IMR-90 (cell line): ENCODE measurements at regions not wholly inside any gene's neighbourhood (a gene's known extent, or its start where the extent isn't known, plus 50 kb on each side); places are given as distances from the start of the nearest gene placed in this dataset.
A peak's percentile ranks its signal among the peaks of the same experiment; 100 is the strongest.

Experiments used
- ATAC-seq: fragments of 200-7000 bp; cut with Tn5 transposase; 2 replicates; pipeline ENCODE4 v1.9.1; 2020; ENCODE audit warnings: low read depth, mild to moderate bottlenecking, moderate library complexity
- BruUV-seq: library from RNA; stranded (reverse); fragments of 400-500 nt; replicated peaks from 2 replicates; lab custom pipeline; 2021; lab: Mats Ljungman, UMichigan
- CTCF ChIA-PET: fragments of 300-600 bp; formaldehyde crosslinking; extraction: SDS; loops from one replicate; lab custom pipeline; 2021; ENCODE audit warnings: antibody characterized with exemption; lab: Yijun Ruan, JAX
- POLR2A ChIA-PET: fragments of 300-600 bp; sonication (Branson Sonifier 250); formaldehyde crosslinking; loops from one replicate; lab custom pipeline; 2022; ENCODE audit warnings: antibody characterized with exemption; ENCODE audit not compliant: unreplicated experiment; lab: Charles Lee
- DNase-seq: peaks from one replicate; pipeline ENCODE4 v3.0.0; 2013
- H2AFZ ChIP-seq: replicated peaks from 2 replicates; pipeline ENCODE3; 2013; ENCODE audit warnings: low read length, mild to moderate bottlenecking; ENCODE audit not compliant: poor library complexity
- H2AK5ac ChIP-seq: 2 replicates; pipeline ENCODE4 v1.6.1; 2013; ENCODE audit warnings: low read depth, low read length, inconsistent platforms
- H2AK9ac ChIP-seq: replicated peaks from 2 replicates; pipeline ENCODE3; 2013; ENCODE audit warnings: mild to moderate bottlenecking, low read depth, low read length, moderate library complexity; ENCODE audit not compliant: poor library complexity
- H2BK120ac ChIP-seq: 2 replicates; pipeline ENCODE4 v1.6.1; 2013; ENCODE audit warnings: low read depth, low read length, inconsistent platforms
- H2BK15ac ChIP-seq: 3 replicates; pipeline ENCODE4 v1.6.1; 2013; ENCODE audit warnings: low read depth, low read length, inconsistent platforms
- H2BK20ac ChIP-seq: 2 replicates; pipeline ENCODE4 v1.6.1; 2013; ENCODE audit warnings: low read depth, mild to moderate bottlenecking, inconsistent platforms, low read length, moderate library complexity
- H2BK5ac ChIP-seq: 2 replicates; pipeline ENCODE4 v1.6.1; 2013; ENCODE audit warnings: mild to moderate bottlenecking, low read depth, low read length, inconsistent platforms; ENCODE audit not compliant: poor library complexity, severe bottlenecking
- H3K14ac ChIP-seq: replicated peaks from 2 replicates; pipeline ENCODE4 v1.6.1; 2013; ENCODE audit warnings: low read depth, low read length, inconsistent platforms
- H3K18ac ChIP-seq: 2 replicates; pipeline ENCODE4 v1.6.1; 2013; ENCODE audit warnings: low read depth, low read length, control low read depth
- H3K23ac ChIP-seq: 2 replicates; pipeline ENCODE4 v1.6.1; 2013; ENCODE audit warnings: low read depth, low read length, inconsistent platforms
- H3K27ac ChIP-seq: 2 replicates; pipeline ENCODE4 v1.5.1; 2013; ENCODE audit warnings: mild to moderate bottlenecking, control low read depth, low read length; ENCODE audit not compliant: insufficient read depth
- H3K27me3 ChIP-seq: 2 replicates; pipeline ENCODE4 v1.6.1; 2013; ENCODE audit warnings: low read length; ENCODE audit not compliant: control insufficient read depth, insufficient read depth
- H3K36me3 ChIP-seq: 2 replicates; pipeline ENCODE4 v1.6.1; 2013; ENCODE audit warnings: low read length, mixed read lengths; ENCODE audit not compliant: control insufficient read depth, insufficient read depth
- H3K4ac ChIP-seq: 2 replicates; pipeline ENCODE4 v1.6.1; 2013; ENCODE audit warnings: low read depth, low read length, inconsistent platforms
- H3K4me1 ChIP-seq: 2 replicates; pipeline ENCODE4 v1.6.1; 2013; ENCODE audit warnings: low read length, mixed read lengths; ENCODE audit not compliant: control insufficient read depth, insufficient read depth
- H3K4me2 ChIP-seq: 2 replicates; pipeline ENCODE4 v1.6.1; 2013; ENCODE audit warnings: low read depth, mild to moderate bottlenecking, control low read depth, low read length, moderate library complexity
- H3K4me3 ChIP-seq: 2 replicates; pipeline ENCODE4 v1.5.1; 2013; ENCODE audit warnings: low read depth, mild to moderate bottlenecking, control low read depth, low read length, moderate library complexity; ENCODE audit not compliant: insufficient read depth
- H3K56ac ChIP-seq: 2 replicates; pipeline ENCODE4 v1.6.1; 2013; ENCODE audit warnings: low read length, inconsistent platforms; ENCODE audit not compliant: insufficient read depth; ENCODE audit errors: extremely low read depth
- H3K79me1 ChIP-seq, 2 experiments: 2 replicates each; pipeline ENCODE4 v1.6.1; 2013; ENCODE audit warnings: low read length in 2 of 2, inconsistent platforms in 1 of 2, low read depth in 1 of 2
- H3K9ac ChIP-seq: 2 replicates; pipeline ENCODE4 v1.6.1; 2013; ENCODE audit warnings: low read depth, low read length, control low read depth
- H3K9me1 ChIP-seq: 2 replicates; pipeline ENCODE4 v1.6.1; 2013; ENCODE audit warnings: low read length, inconsistent platforms; ENCODE audit not compliant: insufficient read depth
- H3K9me3 ChIP-seq: 2 replicates; pipeline ENCODE4 v1.6.1; 2013; ENCODE audit warnings: low read length; ENCODE audit not compliant: control insufficient read depth, insufficient read depth
- H4K20me1 ChIP-seq: 2 replicates; pipeline ENCODE4 v1.6.1; 2013; ENCODE audit warnings: low read length, inconsistent platforms; ENCODE audit not compliant: insufficient read depth
- H4K5ac ChIP-seq: 2 replicates; pipeline ENCODE4 v1.6.1; 2013; ENCODE audit warnings: mild to moderate bottlenecking, low read depth, low read length, control low read depth
- H4K8ac ChIP-seq, 2 experiments: 2 replicates each; pipeline ENCODE4 v1.6.1; 2013; ENCODE audit warnings: low read depth in 2 of 2, low read length in 2 of 2, control low read depth in 1 of 2, inconsistent platforms in 1 of 2
- H4K91ac ChIP-seq: 2 replicates; pipeline ENCODE4 v1.6.1; 2013; ENCODE audit warnings: low read depth, low read length, inconsistent platforms; ENCODE audit not compliant: insufficient read depth
- MXI1 ChIP-seq: IDR thresholded peaks from 2 replicates; pipeline ENCODE4 v1.6.1; 2012; ENCODE audit warnings: low read depth, mild to moderate bottlenecking, low read length, moderate library complexity, borderline replicate concordance
- NFE2L2 ChIP-seq: fragments of 150-350 bp; IDR thresholded peaks from 2 replicates; pipeline ENCODE4 v1.6.1; 2016; ENCODE audit warnings: low read depth, mild to moderate bottlenecking, low read length
- RCOR1 ChIP-seq: IDR thresholded peaks from 2 replicates; pipeline ENCODE4 v1.6.1; 2012; ENCODE audit warnings: mild to moderate bottlenecking, low read length, improper control_type of control experiment; ENCODE audit not compliant: insufficient replicate concordance
- RFX5 ChIP-seq: IDR thresholded peaks from 2 replicates; pipeline ENCODE4 v1.8.0; 2012; ENCODE audit warnings: low read depth, mild to moderate bottlenecking, low read length, moderate library complexity
- WGBS, 2 experiments: methylation state at CpG; one replicate each; pipeline versions ENCODE4 v1.1.5 to v1.1.7; 2013; ENCODE audit warnings: missing lambda C conversion rate in 2 of 2; ENCODE audit not compliant: insufficient read length in 1 of 2; ENCODE audit errors: extremely low coverage in 2 of 2; 5-methylcytosine and 5-hydroxymethylcytosine counted together
- dilution Hi-C: fragments of 300-500 bp; cut with HindIII; formaldehyde crosslinking; loops from one replicate; pipeline ENCODE4 v1.14.3; 2018; ENCODE audit warnings: low sequenced_read_pairs; ENCODE audit not compliant: unreplicated experiment
- in situ Hi-C: fragments of 300-500 bp; cut with MboI; formaldehyde crosslinking; loops from 3 replicates; pipeline ENCODE4 v1.14.3; 2019; ENCODE audit warnings: low sequenced_read_pairs, inconsistent platforms, mixed read lengths
- intact Hi-C: fragments of 100-400 bp; cut with micrococcal nuclease; formaldehyde crosslinking; loops from 2 replicates; pipeline ENCODE4 v1.10.0; 2022

GRCh38 chr5:56633950-56634349 lies 181.4 kb upstream of the MAP3K1 start:
- peak overlapping the region; percentile 57 for H2BK20ac ChIP-seq
- H3K36me3 ChIP-seq, result no peaks in the 10 kb centered on the region
- H3K9me3 ChIP-seq, result no peaks in the 10 kb centered on the region
- dilution Hi-C loops (no loop called here), intact Hi-C loops (no loop called here), in situ Hi-C loops (no loop called here)
- H3K4me2 ChIP-seq, result no peak overlapping the region
- ChIA-PET CTCF (no interaction called here), POLR2A (no interaction called here)
- H2AK9ac ChIP-seq, result no peak overlapping the region
- no peaks in the 10 kb centered on the region for H4K20me1 ChIP-seq
- peaks cover 2% of the 10 kb centered on the region; the same call in 1 of the 2 replicates for H3K9me1 ChIP-seq
- no peak overlapping the region; the same call in 1 of the 2 replicates for H3K14ac ChIP-seq
- no peaks in the 10 kb centered on the region for H3K79me1 ChIP-seq
- TF ChIP-seq MXI1 (no peak), RCOR1 (no peak), RFX5 (peak; percentile 54; the same call in 1 of the 2 replicates), NFE2L2 (no peak)
- DNase-seq (peak; percentile 67), ATAC-seq (peak; percentile 71)
- H3K9ac ChIP-seq, result no peak overlapping the region
- no peak overlapping the region; the same call in 1 of the 2 replicates for H2AK5ac ChIP-seq
- no CpG with 5 or more reads among the region's 1 CpG for WGBS, 2 experiments
- no peak overlapping the region for H2BK15ac ChIP-seq
- no peak overlapping the region for H4K5ac ChIP-seq
- peak overlapping the region; percentile 54 for H3K18ac ChIP-seq
- H3K4me1 ChIP-seq, result peaks cover 11% of the 10 kb centered on the region; the same call in 1 of the 2 replicates
- peak overlapping the region; percentile 41 for H2BK120ac ChIP-seq
- no peaks in the 10 kb centered on the region for H3K27me3 ChIP-seq
- H3K4me3 ChIP-seq, result no peak overlapping the region
- H2AFZ ChIP-seq, result peak overlapping the region; percentile 9
- H2BK5ac ChIP-seq, result no peak overlapping the region
- H4K91ac ChIP-seq, result peak overlapping the region; percentile 69
- H3K56ac ChIP-seq, result no peak overlapping the region
- H3K23ac ChIP-seq, result no peak overlapping the region
- peak overlapping the region in 1 of 2 experiments; percentile 17; a peak in 3 of 4 replicates for H4K8ac ChIP-seq
- BruUV-seq, result no TSS peak
- H3K4ac ChIP-seq, result 0 out of 2 replicates have a peak overlapping the region, but pooled peaks have one; percentile 22
- no peak overlapping the region for H3K27ac ChIP-seq
